BLaER1 (cell line): ENCODE measurements at regions not wholly inside any gene's neighbourhood (a gene's known extent, or its start where the extent isn't known, plus 50 kb on each side); places are given as distances from the start of the nearest gene placed in this dataset.

ENCODE experiments used
- H3K27ac ChIP-seq: shearing (Covaris generic); formaldehyde crosslinking; 2 replicates; pipeline ENCODE4 v1.8.1; 2022
- H3K27me3 ChIP-seq: shearing (Covaris generic); formaldehyde crosslinking; 2 replicates; pipeline ENCODE4 v1.8.1; 2022
- H3K36me3 ChIP-seq: shearing (Covaris generic); formaldehyde crosslinking; 2 replicates; pipeline ENCODE4 v1.8.1; 2022
- H3K4me1 ChIP-seq: shearing (Covaris generic); formaldehyde crosslinking; 2 replicates; pipeline ENCODE4 v1.8.1; 2022
- H3K4me2 ChIP-seq: shearing (Covaris generic); formaldehyde crosslinking; 2 replicates; pipeline ENCODE4 v1.8.1; 2022
- H3K4me3 ChIP-seq: shearing (Covaris generic); formaldehyde crosslinking; 2 replicates; pipeline ENCODE4 v1.8.1; 2022
- H3K9ac ChIP-seq: shearing (Covaris generic); formaldehyde crosslinking; 2 replicates; pipeline ENCODE4 v1.8.1; 2022
- H3K9me3 ChIP-seq: shearing (Covaris generic); formaldehyde crosslinking; 2 replicates; pipeline ENCODE4 v1.8.1; 2022
- H4K20me1 ChIP-seq: shearing (Covaris generic); formaldehyde crosslinking; 2 replicates; pipeline ENCODE4 v1.8.1; 2022
- Cebpa-rat ChIP-seq: shearing (Covaris generic); IDR thresholded peaks from 2 replicates; pipeline ENCODE4 v1.8.1; 2022

DNA sequence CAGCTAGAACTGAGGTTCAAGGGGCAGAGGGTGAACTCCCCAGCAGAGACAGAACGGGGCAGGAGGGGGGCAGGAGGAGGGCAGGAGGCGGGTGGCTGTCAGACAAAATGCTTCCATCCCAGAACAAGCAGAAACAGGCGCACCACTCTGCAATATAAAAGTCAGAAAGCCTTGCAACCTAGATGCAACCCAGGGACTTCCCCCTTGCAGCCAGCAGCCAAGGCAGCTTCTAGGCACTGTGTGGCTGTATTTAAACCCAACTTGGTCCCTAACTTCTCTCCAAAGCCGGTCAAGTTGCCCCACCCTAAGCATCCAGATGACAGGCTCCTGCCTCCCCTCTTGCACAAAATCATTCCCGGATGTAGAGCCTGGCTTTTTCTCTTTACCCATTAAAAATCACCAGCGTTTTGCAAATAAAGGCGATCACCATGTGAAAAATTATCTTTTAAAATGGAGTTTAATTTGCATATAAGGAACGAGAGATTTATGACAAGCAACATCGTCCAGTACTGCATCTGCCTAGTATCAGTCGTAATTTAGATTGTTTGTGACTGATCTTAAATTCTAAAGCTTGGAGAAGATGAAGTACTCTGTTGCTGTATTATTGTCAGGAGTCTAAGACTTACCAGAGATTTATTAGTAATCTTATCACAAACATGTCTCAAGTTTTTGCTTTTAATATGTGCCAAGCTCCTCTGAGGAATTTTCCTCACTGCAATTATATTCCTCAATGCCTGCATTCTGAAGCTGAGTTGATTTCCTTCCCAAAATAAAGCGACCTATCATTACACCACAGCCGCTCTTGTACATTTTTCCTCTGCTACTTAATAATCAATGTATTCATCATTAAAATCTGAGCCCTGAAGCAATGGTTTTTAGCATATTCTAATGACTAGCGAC lies 307.1 kb upstream of the ZNF507 start:
- TF ChIP-seq Cebpa-rat: no peak
- Histone ChIP-seq H3K36me3 (no peaks in the 10 kb centered on the region), H3K4me2 (no peak overlapping the region), H3K9me3 (no peaks in the 10 kb centered on the region), H3K27me3 (no peaks in the 10 kb centered on the region), H4K20me1 (no peaks in the 10 kb centered on the region), H3K4me1 (peaks cover 9% of the 10 kb centered on the region), H3K4me3 (no peak overlapping the region), H3K9ac (no peak overlapping the region), H3K27ac (no peak overlapping the region)

DNA sequence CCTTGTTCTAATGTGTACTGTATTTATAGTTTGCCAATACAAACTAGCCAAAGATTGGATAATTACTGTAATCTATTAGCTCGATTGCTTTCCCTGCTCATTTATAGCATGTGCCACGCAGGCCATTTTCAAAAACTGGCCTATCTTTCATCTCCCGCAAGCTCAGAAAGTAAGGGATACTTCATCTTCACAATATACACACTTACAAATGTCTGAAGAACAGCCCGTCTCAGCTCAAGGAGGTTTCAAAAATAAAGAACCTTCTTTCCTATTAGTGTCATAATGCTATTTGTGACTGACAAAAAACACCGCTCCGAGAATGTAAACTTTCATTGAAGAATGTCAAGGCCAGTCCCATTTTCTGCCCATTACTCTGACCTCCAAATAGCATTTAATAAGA lies 306.4 kb upstream of the ZNF507 start:
- Histone ChIP-seq H3K36me3 (no peaks in the 10 kb centered on the region), H3K9me3 (no peaks in the 10 kb centered on the region), H3K4me2 (no peak overlapping the region), H3K27ac (no peak overlapping the region), H3K4me3 (no peak overlapping the region), H3K9ac (no peak overlapping the region), H3K4me1 (peaks cover 9% of the 10 kb centered on the region), H4K20me1 (no peaks in the 10 kb centered on the region), H3K27me3 (no peaks in the 10 kb centered on the region)
- no peak for TF ChIP-seq Cebpa-rat

DNA sequence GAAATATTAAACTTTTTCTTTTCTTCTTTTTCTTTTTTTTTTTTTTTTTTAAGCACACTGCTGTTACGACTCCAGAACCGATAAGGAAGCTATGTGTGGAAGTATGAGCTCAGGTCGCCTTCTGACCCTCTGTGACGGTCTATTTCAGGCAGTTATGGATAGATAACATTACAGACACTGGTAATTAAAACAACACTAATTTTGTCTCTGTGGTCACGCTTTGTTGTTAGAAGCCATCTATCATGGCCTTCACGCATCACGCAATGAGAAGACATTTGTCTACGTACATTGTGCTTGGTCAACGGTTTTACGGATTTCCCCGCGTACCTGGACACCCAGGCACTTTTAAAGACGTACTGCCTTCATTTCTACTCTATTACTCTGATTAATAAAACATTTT lies 306.0 kb upstream of the ZNF507 start:
- Histone ChIP-seq H3K4me1 (peaks cover 7% of the 10 kb centered on the region), H3K4me3 (no peak overlapping the region), H3K27ac (no peak overlapping the region), H3K9me3 (no peaks in the 10 kb centered on the region), H3K9ac (no peak overlapping the region), H4K20me1 (no peaks in the 10 kb centered on the region), H3K36me3 (no peaks in the 10 kb centered on the region), H3K4me2 (no peak overlapping the region), H3K27me3 (no peaks in the 10 kb centered on the region)
- TF ChIP-seq Cebpa-rat: no peak

DNA sequence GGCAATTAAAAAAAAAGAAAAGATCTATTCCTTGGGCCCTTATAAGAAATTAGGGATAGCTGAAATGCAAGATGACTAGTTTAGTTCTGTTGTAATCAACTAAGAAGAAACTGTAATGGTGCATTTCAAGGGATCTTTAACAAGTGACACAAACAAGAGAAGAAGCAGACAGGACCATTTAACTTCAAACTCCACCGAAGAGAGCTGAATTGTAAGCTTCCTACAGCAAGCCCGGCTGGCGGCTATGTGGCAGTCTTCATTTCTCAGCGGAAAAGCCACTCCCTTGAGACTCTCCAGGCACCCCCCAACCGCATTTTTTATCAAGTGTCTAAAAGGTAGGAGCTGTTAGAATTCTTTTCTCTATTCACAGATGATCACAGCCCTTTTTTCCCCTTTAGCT lies 305.2 kb upstream of the ZNF507 start:
- no peak overlapping the region for H3K4me3 ChIP-seq
- H3K36me3 ChIP-seq: no peaks in the 10 kb centered on the region
- H3K9me3 ChIP-seq: no peaks in the 10 kb centered on the region
- no peaks in the 10 kb centered on the region for H4K20me1 ChIP-seq
- no peak for TF ChIP-seq Cebpa-rat
- H3K27ac ChIP-seq: no peak overlapping the region
- H3K27me3 ChIP-seq: no peaks in the 10 kb centered on the region
- H3K9ac ChIP-seq: no peak overlapping the region
- H3K4me2 ChIP-seq: no peak overlapping the region
- no peaks in the 10 kb centered on the region for H3K4me1 ChIP-seq

DNA sequence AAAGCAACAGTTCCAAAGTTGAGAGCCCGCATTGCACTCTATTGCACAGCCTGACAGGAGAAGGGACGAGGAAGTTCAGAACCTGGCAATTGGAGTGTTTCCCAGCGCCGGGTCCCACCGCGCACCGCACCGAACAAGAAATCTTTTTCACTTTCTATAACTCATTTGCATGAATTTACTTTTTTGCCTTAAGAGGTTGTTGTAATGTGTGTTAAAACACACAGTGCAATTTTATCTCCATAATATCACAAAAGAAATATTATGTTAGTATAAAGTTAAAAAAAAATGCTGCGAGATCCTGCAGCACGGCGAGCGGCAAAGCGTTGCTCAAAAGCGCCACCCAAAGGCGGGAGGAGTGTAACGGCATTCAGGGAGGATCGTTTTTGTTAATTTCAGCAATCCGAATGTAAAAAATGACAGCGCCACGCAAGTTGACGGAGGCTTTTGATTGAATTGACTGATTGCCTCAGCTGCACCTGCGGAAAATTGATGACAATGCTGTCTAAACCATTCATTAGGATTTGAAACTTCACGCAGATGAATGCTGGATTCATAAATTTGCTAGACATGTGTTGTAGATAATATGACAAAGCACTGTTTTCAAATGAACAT lies 303.6 kb upstream of the ZNF507 start:
- H3K9me3 ChIP-seq: no peaks in the 10 kb centered on the region
- H3K4me2 ChIP-seq: no peak overlapping the region
- H3K4me1 ChIP-seq: no peaks in the 10 kb centered on the region
- no peaks in the 10 kb centered on the region for H3K27me3 ChIP-seq
- no peak for TF ChIP-seq Cebpa-rat
- no peak overlapping the region for H3K27ac ChIP-seq
- no peaks in the 10 kb centered on the region for H4K20me1 ChIP-seq
- H3K9ac ChIP-seq: no peak overlapping the region
- no peak overlapping the region for H3K4me3 ChIP-seq
- no peaks in the 10 kb centered on the region for H3K36me3 ChIP-seq

DNA sequence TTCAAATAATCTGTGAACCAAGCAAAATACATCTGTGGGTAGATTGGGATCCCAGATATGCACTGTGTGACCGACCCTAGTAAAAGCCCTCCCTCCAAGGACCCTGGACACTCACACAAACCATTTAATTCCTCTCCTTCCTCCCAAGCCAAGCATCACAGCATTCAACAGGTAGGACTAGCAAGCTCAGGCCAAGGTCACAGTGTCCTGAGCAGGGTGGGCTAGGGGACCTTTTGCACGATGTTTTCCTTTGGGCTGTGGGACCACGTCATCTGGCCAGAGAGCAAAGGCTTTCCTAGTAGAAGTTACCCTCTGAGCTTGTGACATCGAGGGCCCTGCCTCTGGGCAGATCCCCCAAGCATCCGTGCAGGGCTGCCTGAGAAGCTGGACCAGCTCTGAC lies 297.6 kb upstream of the ZNF507 start:
- Histone ChIP-seq H3K9ac (no peak overlapping the region), H4K20me1 (no peaks in the 10 kb centered on the region), H3K4me1 (no peaks in the 10 kb centered on the region), H3K27ac (no peak overlapping the region), H3K9me3 (no peaks in the 10 kb centered on the region), H3K36me3 (no peaks in the 10 kb centered on the region), H3K4me2 (no peak overlapping the region), H3K4me3 (no peak overlapping the region), H3K27me3 (no peaks in the 10 kb centered on the region)
- no peak for TF ChIP-seq Cebpa-rat

DNA sequence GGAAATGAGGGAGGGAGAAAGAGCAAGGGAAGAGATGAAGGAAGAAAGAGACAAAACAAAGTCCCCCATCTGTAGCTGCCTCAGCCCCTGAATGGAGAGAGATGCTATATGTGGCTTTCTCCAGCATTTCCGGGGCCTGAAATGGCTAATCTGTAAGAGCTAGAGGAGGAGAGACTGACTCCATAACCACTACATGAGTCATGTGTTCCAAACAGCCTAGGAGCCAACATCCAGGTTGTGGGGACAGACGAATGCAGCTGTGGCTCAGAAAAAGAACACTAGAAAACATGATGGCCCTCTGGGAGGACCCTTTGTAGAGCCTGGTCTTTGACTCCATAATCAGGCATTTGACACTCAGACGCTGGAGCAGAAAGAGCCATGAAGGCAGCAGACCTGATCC lies 292.0 kb upstream of the ZNF507 start:
- Histone ChIP-seq H3K27ac (no peak overlapping the region), H3K9me3 (no peaks in the 10 kb centered on the region), H4K20me1 (no peaks in the 10 kb centered on the region), H3K4me3 (no peak overlapping the region), H3K27me3 (no peaks in the 10 kb centered on the region), H3K36me3 (no peaks in the 10 kb centered on the region), H3K9ac (no peak overlapping the region), H3K4me2 (no peak overlapping the region), H3K4me1 (no peaks in the 10 kb centered on the region)
- no peak for TF ChIP-seq Cebpa-rat

DNA sequence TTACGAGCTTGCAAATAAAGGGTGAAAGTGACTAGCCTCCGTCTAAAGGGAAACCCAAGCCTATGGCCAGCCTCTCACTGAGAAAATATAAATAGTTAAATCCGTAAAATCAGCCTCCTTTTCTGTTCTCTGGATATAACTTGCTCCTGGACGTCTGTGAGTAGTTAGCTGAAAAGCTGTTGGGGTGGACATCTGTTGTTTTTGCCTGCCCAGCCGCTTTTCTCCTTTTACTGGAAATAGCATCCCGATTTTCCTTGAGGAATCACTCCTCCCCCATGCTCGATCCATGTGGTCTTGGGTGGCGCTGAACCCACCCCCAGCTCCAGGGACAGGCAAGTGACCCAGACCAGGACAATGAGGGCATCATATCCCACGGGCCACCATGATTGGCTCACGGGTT lies 291.5 kb upstream of the ZNF507 start:
- Histone ChIP-seq H4K20me1 (no peaks in the 10 kb centered on the region), H3K27me3 (no peaks in the 10 kb centered on the region), H3K4me2 (no peak overlapping the region), H3K36me3 (no peaks in the 10 kb centered on the region), H3K9me3 (no peaks in the 10 kb centered on the region), H3K9ac (no peak overlapping the region), H3K4me1 (no peaks in the 10 kb centered on the region), H3K4me3 (no peak overlapping the region), H3K27ac (no peak overlapping the region)
- no peak for TF ChIP-seq Cebpa-rat

DNA sequence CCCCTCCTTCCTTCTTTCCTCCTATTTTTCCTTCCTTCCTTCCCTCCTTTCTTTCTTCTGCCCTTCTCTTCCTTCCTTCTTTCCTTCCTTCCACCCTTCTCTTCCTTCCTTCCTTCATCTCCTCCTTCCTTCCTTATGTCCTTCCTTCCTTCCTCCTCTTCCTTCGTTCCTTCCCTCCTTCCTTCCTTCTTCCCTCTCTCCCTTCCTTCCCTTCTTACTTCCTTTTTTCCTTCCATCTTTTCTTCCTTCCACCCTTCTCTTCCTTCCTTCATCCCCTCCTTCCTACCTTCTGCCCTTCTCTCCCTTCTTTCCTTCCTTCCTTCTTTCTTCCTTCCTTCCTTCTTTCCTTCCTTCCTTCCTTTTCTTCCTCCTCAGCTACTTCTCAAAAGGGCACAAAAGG lies 287.3 kb upstream of the ZNF507 start:
- TF ChIP-seq Cebpa-rat: no peak
- no peak overlapping the region for H3K4me3 ChIP-seq
- H3K36me3 ChIP-seq: no peaks in the 10 kb centered on the region
- H3K4me1 ChIP-seq: peaks cover 28% of the 10 kb centered on the region
- peaks cover 7% of the 10 kb centered on the region for H3K9me3 ChIP-seq
- no peaks in the 10 kb centered on the region for H3K27me3 ChIP-seq
- H4K20me1 ChIP-seq: no peaks in the 10 kb centered on the region
- no peak overlapping the region for H3K4me2 ChIP-seq
- no peak overlapping the region for H3K9ac ChIP-seq
- no peak overlapping the region for H3K27ac ChIP-seq

DNA sequence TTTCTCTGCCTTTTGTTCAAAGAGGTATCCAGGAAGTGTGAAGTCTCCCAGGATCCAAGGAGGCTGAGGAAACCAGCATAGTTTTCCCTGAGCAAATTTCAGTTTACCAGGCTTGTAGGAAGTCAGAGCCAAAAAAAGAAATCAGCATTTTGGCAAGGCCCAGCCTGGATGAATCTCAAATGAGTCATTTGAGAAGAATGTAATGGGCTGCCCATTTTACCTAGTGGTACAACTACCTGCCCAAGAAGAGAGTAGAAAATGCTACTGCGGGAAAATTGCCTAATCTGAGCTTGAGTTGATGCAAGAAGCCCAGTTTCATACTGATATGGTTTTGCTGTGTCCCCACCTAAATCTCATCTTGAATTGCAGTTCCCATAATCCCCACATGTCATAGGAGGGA lies 284.1 kb upstream of the ZNF507 start:
- Histone ChIP-seq H4K20me1 (no peaks in the 10 kb centered on the region), H3K4me1 (peaks cover 46% of the 10 kb centered on the region), H3K9ac (no peak overlapping the region), H3K27ac (peak overlapping the region; percentile 39; the same call in 1 of the 2 replicates), H3K9me3 (peaks cover 14% of the 10 kb centered on the region), H3K4me3 (no peak overlapping the region), H3K36me3 (no peaks in the 10 kb centered on the region), H3K27me3 (no peaks in the 10 kb centered on the region), H3K4me2 (peak overlapping the region; percentile 8)
- no peak for TF ChIP-seq Cebpa-rat
